DMS79 treated with DMSO at 0.1 percent for 48 hours (cell line): ENCODE measurements at regions not wholly inside any gene's neighbourhood (a gene's known extent, or its start where the extent isn't known, plus 50 kb on each side); places are given as distances from the start of the nearest gene placed in this dataset.
"Not testable (repeated sequence)": the region's sequence is repeated elsewhere in the genome, so short reads cannot be mapped to it uniquely, and the experiment has no call there.

Source experiments
- DNase-seq: peaks from one replicate; lab custom pipeline; 2025; lab: John Stamatoyannopoulos, UW

GRCh38 chr13:75178436-75178835 lies 303.5 kb downstream of the TBC1D4 start:
- no peak for DNase-seq

GRCh38 chr13:75175575-75175974 lies 306.4 kb downstream of the TBC1D4 start:
- no peak for DNase-seq

GRCh38 chr13:75175097-75175496 lies 306.9 kb downstream of the TBC1D4 start:
- not testable (repeated sequence) for DNase-seq

GRCh38 chr13:75174481-75174880 lies 307.5 kb downstream of the TBC1D4 start:
- DNase-seq, result no peak

GRCh38 chr13:75173457-75174356 lies 308.3 kb downstream of the TBC1D4 start:
- DNase-seq, result no peak

DNA sequence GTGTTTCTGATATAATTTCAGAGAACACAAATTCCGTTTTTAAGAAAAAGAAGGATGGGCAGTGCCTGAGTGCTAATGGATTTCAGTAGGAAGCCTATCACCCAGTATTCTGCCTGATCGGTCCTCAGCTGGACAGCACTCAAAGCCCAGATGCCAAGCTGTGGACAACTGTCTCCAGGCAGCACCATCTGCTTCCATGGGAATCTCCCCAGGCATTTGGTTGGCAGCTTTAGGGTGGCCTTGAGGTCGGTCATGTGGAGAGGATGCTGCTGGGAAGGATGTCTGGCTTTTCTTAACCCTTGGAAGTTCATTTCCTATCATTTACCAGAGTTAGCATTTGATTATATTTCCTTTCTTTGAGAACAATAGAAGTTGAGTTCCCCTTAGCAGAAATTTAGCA lies 311.7 kb downstream of the TBC1D4 start:
- DNase-seq, result no peak

- DNase-seq, result no peak
These were observed 316.3 kb downstream of the TBC1D4 start for GRCh38 chr13:75165543-75166230.

DNA sequence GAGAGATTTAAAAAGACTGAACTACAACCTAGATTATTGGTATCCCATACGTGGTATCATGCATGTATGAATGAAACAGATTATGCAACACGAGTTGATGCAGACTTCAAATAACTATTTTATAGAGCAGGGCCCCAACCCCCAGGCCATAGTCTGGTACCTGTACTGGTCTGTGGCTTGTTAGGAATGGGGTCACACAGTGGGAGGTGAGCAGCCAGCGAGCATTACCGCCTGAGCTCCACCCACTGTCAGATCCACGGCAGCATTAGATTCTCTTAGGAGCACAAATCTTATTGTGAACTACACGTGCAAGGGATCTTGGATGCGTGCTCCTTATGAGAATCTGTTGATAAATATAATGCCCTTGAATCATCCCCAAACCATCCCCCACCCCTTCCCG lies 320.2 kb downstream of the TBC1D4 start:
- no peak for DNase-seq

DNA sequence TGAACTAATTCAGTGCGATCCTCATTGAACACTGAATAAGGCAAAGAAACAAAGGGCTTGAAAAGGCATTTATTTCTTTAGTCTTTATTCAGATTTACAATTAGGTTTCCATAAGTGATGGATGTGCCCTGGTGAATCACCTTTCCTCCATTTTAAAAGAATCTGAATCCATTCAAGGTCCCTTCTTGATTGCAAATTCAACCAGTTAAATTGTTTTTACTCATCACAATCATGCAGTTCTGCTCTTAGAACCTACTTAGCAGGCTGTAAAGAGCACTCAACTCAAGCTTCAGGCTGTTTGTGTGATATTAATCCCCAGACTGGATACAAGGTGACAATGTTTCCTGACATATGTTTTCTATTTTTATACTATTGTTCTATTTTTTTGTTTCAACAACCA lies 321.0 kb downstream of the TBC1D4 start:
- no peak for DNase-seq

GRCh38 chr13:75154331-75154730 lies 327.6 kb downstream of the TBC1D4 start:
- no peak for DNase-seq

DNA sequence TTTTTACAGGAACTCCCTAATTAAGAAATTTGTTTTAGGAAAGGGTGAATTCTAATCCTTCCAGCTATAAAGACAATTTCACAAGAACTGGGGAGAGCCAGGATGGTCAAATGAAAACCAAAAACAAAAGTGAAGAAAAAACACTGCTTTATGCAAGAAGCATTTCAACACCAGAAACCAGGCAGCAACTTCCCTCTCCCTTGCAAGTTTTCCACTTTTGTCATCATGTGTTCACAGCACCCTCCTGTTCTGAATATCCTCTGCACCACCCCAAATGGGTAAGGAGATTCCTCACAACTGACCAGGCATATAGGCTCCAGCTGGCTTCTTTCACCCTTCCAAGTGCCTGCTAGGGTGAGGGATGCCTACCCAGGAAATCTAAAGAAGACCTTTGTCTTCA lies 328.1 kb downstream of the TBC1D4 start:
- no peak for DNase-seq

DNA sequence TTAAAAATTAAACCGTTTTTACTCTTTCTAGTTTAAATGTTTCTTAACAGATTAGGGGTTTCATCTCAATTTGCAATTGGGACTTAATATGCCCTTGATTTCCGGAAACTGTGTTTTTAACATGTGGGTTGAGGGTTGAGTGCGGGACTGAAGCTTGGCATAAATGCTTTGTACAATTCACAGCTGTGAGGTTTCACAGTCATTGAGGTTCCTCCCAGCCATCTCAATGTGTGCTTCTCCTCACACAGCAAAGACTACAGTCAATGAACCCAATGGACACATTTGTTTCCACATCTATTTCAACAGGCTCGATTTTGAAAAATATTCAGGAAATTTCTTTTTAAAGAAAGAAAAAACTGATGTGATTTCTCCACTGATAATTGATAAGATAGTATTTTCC lies 328.6 kb downstream of the TBC1D4 start:
- no peak for DNase-seq

GRCh38 chr13:75151081-75151643 lies 330.8 kb downstream of the TBC1D4 start:
- DNase-seq, result no peak

DNA sequence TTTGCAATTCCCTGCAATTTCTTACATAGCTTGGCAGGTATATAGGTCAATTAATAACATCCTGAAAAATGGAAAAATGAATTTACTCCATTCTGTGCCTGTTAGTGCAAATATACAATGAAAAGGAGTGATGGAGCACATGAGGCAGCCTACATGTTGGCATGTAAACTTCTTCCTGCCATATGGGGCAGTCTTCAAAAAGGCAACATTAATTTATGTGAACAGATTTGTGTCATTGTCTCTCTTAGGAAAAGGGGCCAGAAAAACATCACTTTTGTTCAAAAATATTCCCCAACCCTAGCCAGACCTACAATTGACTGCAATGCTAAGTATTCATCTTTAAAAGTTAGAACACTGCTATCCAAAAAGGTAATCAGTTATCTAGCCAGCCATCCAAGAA lies 332.2 kb downstream of the TBC1D4 start:
- DNase-seq, result no peak

DNA sequence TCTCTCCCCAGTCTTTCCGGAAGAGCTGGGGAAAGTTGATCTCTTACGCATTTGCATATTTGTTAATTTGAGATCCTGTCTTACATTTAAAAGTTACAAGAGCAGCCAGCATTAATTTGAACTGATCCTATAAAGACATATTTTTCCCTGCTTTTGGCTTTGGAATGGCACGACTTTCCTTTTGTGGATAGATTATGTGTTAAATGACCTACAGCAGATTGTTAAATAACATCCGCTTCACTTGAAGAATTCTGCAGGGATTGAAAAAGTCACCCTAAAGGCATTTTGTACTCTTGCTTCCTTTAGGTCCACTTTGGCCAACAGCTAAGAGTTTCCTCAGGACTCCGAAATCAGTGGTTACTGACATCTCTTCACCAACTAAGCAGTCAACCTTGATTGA lies 334.0 kb downstream of the TBC1D4 start:
- no peak for DNase-seq

- no peak for DNase-seq
These were observed 335.5 kb downstream of the TBC1D4 start for GRCh38 chr13:75146436-75146835.

DNA sequence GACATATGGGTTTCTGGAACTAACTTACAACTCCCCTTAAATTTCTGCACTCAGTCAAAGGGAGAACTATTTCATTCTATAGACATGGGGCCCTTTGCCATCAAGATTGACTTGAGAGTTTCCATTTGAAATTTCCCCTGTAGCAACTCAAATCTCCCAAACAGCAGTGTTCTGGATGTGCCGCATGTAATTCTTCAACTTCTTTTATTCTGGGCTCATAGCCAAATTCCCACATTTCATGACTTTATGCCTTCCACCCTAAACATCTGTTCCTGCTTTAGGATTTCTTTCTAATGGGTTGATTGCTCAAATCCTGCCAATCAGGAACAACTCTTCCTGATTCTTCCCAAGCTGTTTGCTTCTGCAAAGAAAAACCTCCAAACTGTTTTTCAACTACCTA lies 336.0 kb downstream of the TBC1D4 start:
- no peak for DNase-seq

- DNase-seq, result no peak
These were observed 342.7 kb downstream of the TBC1D4 start for GRCh38 chr13:75139291-75139690.

DNA sequence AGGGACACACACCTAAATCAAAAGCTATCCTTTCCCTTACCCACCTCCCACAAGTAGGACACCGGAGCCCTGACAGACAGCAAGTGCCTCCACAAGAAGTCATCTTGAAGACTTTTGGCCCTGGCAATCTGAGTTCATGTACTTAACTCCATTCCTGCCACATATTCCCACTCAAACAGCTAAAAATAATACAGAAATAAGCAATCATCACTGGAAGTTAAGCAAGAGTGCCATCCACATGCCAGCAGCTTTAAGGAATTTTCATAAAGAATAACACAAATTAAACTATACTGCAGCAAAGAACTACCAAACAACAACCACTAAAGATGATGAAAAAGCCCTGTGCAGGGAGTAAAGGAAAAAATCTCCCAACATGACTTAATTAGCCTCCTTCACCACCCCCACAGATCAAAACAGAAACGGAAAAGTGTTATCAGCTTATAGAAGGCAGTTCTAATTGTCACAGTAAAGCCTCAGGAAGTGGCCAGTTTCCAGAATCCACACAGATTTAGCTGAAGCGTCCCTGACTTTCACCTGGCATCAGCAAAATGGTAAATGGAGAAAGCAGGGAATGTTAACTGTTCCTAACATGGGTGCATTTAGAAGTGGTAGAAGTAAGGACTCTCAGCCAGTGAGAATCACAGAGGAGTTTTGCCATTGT lies 343.9 kb downstream of the TBC1D4 start:
- DNase-seq, result no peak

- no peak for DNase-seq
These were observed 345.8 kb downstream of the TBC1D4 start for GRCh38 chr13:75136151-75136550.

- DNase-seq, result no peak
These were observed 346.6 kb downstream of the TBC1D4 start for GRCh38 chr13:75135325-75135825.
